Adrenal gland (tissue), 9 donors: ENCODE measurements at regions not wholly inside any gene's neighbourhood (a gene's known extent, or its start where the extent isn't known, plus 50 kb on each side); places are given as distances from the start of the nearest gene placed in this dataset.

Experiments used
- DNase-seq, 7 donors: peaks; one replicate each; pipeline ENCODE4 v3.0.0-alpha.2; 2019 to 2020
- H3K27ac ChIP-seq, 5 donors: fragments of 200-600 bp; sonication (generic) in 4 of 5; 1 replicate in 3 of 5; 2 replicates in 2 of 5; pipeline versions ENCODE4 v1.5.1 to v1.8.0; 2016 to 2020; ENCODE audit warnings: mild to moderate bottlenecking in 1 of 5
- H3K27me3 ChIP-seq: fragments of 200-600 bp; 2 replicates; pipeline ENCODE4 v1.8.0; 2021
- H3K36me3 ChIP-seq, 2 donors: fragments of 200-600 bp; replicated peaks in 1 of 2; 1 replicate in 1 of 2; 2 replicates in 1 of 2; pipeline versions ENCODE4 v1.5.1 to v1.8.0; 2018 to 2022
- H3K4me1 ChIP-seq, 2 donors: fragments of 200-600 bp; replicated peaks in 1 of 2; 1 replicate in 1 of 2; 2 replicates in 1 of 2; pipeline versions ENCODE4 v1.5.1 to v1.8.0; 2018 to 2021
- H3K4me3 ChIP-seq, 4 donors: fragments of 200-600 bp; sonication (generic) in 3 of 4; one replicate each; pipeline ENCODE4 v1.5.1; 2016 to 2018
- H3K9me3 ChIP-seq, 3 donors: fragments of 200-600 bp; sonication (generic) in 1 of 3; replicated peaks in 1 of 3; 1 replicate in 2 of 3; 2 replicates in 1 of 3; pipeline versions ENCODE4 v1.5.1 to v1.8.0; 2016 to 2021
- CTCF ChIP-seq, 6 experiments: fragments of 450-650 bp in 4 of 6; fragments of 200-600 bp in 2 of 6; sonication (generic) in 1 of 6; IDR thresholded peaks; 1 replicate in 5 of 6; 2 replicates in 1 of 6; pipeline versions ENCODE4 v1.5.1 to v1.8.0; 2016 to 2021; ENCODE audit warnings: antibody characterized with exemption in 6 of 6, mild to moderate bottlenecking in 2 of 6, moderate library complexity in 1 of 6
- POLR2A ChIP-seq, 2 donors: fragments of 450-650 bp; IDR thresholded peaks; one replicate each; pipeline ENCODE4 v1.6.1; 2017; ENCODE audit warnings: antibody characterized with exemption in 2 of 2, mild to moderate bottlenecking in 2 of 2, moderate library complexity in 1 of 2
- WGBS, 4 donors: extraction: QIAGEN DNeasy Blood & Tissue Kit in 2 of 4; methylation state at CpG; one replicate each; pipeline versions ENCODE4 v1.1.5 to v1.1.7; 2013 to 2017; 5-methylcytosine and 5-hydroxymethylcytosine counted together
- intact Hi-C, 2 donors: fragments of 100-400 bp; cut with DNase I; formaldehyde crosslinking; loops; one replicate each; pipeline versions ENCODE4 v1.14.1 to v1.15.0; 2022 to 2023
- donor health status: healthy with polysubstance abuse.
- donor health status: Bipolar disorder and iron deficiency.
- donor health status: DM: yes; HTN: yes; CAD: no.
- donor health status: DM: no; HTN: no; CAD: no.
- donor health status: DM: no; HTN: no; CAD: no.

GRCh38 chr11:69388661-69389060 lies 92.8 kb upstream of the LINC01488 start:
- no peaks in the 10 kb centered on the region for H3K4me1 ChIP-seq
- no peaks in the 10 kb centered on the region for H3K36me3 ChIP-seq
- no peak overlapping the region for H3K27ac ChIP-seq
- peaks cover 0 to 8% (median 0%) of the 10 kb centered on the region in 3 donors for H3K9me3 ChIP-seq
- WGBS, 4 donors = 39 to 64% (median 46%) methylated on average over 2 of the region's 2 CpGs
- TF ChIP-seq CTCF (IDR thresholded peaks at IDR 0.05) (no peak), POLR2A (IDR thresholded peaks at IDR 0.05) (no peak)
- H3K4me3 ChIP-seq = no peak overlapping the region
- H3K27me3 ChIP-seq = no peaks in the 10 kb centered on the region
- intact Hi-C loops = no loop called here
- no peak for DNase-seq

GRCh38 chr11:69390561-69390960 lies 90.9 kb upstream of the LINC01488 start:
- Histone ChIP-seq H3K27me3 (no peaks in the 10 kb centered on the region), H3K36me3 (no peaks in the 10 kb centered on the region), H3K9me3 (peaks cover 0 to 8% (median 0%) of the 10 kb centered on the region in 3 donors), H3K27ac (no peak overlapping the region), H3K4me1 (no peaks in the 10 kb centered on the region), H3K4me3 (no peak overlapping the region)
- no peak for TF ChIP-seq POLR2A (IDR thresholded peaks at IDR 0.05)
- no peak for TF ChIP-seq CTCF (IDR thresholded peaks at IDR 0.05)
- WGBS, 4 donors = 69 to 79% (median 73%) methylated on average over 8 of the region's 8 CpGs
- no peak for DNase-seq
- intact Hi-C loops = no loop called here

- Histone ChIP-seq H3K36me3 (no peaks in the 10 kb centered on the region), H3K4me3 (no peak overlapping the region), H3K27ac (no peak overlapping the region), H3K27me3 (no peaks in the 10 kb centered on the region), H3K9me3 (peaks cover 0 to 8% (median 0%) of the 10 kb centered on the region in 3 donors), H3K4me1 (no peaks in the 10 kb centered on the region)
- TF ChIP-seq CTCF (IDR thresholded peaks at IDR 0.05) = no peak
- no peak for TF ChIP-seq POLR2A (IDR thresholded peaks at IDR 0.05)
- no peak for DNase-seq
- intact Hi-C loops = no loop called here
- 79 to 85% (median 84%) methylated on average over 20 to 34 of the region's 34 CpGs for WGBS, 4 donors
Observed at GRCh38 chr11:69391192-69392103, 90.0 kb upstream of the LINC01488 start.

GRCh38 chr11:69392104-69392653 lies 89.3 kb upstream of the LINC01488 start:
- intact Hi-C loops = no loop called here
- TF ChIP-seq CTCF (IDR thresholded peaks at IDR 0.05) (no peak), POLR2A (IDR thresholded peaks at IDR 0.05) (no peak)
- Histone ChIP-seq H3K4me3 (no peak overlapping the region), H3K9me3 (peaks cover 0 to 8% (median 0%) of the 10 kb centered on the region in 3 donors), H3K27ac (no peak overlapping the region), H3K4me1 (no peaks in the 10 kb centered on the region), H3K36me3 (no peaks in the 10 kb centered on the region), H3K27me3 (no peaks in the 10 kb centered on the region)
- DNase-seq = no peak
- 74 to 91% (median 76%) methylated on average over 5 to 10 of the region's 10 CpGs for WGBS, 4 donors
